ENCODE measurements at regions not wholly inside any gene's neighbourhood (a gene's known extent, or its start where the extent isn't known, plus 50 kb on each side); places are given as distances from the start of the nearest gene placed in this dataset.

DNA sequence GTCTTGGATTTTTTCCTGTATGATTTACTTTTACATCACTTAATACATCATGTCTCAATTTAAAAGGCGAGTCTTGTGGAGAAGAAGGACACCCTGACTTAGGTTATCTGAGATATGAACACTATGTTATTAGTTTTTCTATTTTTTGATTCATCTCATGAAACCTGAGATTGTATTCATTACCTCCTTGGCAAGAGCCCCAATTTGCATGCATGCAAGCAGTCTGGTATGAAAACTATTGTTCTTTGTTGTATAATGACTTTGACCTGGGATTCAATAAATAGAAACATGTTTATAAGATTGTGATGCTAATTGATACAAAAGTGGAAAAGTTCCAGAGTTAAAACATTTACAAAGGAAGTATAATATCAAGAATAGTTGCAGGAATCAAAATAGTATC, 576.1 kb downstream of the NOVA1 start:
- Histone ChIP-seq H3K4me1 (ENCODE audit: control insufficient read depth, extremely low read depth, insufficient read depth, low read length) (no peaks in the 10 kb centered on the region), H3K27ac (ENCODE audit: insufficient read depth, low read depth, low read length) (no peak overlapping the region), H3K4me2 (ENCODE audit: insufficient read depth, low read length) (no peak overlapping the region), H4K20me1 (replicated peaks; ENCODE audit: control insufficient read depth, extremely low read depth, insufficient read depth, low read length) (no peaks in the 10 kb centered on the region), H3K9me3 (replicated peaks; ENCODE audit: control insufficient read depth, insufficient read depth, low read length) (no peaks in the 10 kb centered on the region), H3K9ac (replicated peaks; ENCODE audit: extremely low read depth, insufficient read depth, low read length) (no peak overlapping the region), H2AFZ (ENCODE audit: low read depth, low read length) (no peak overlapping the region), H3K27me3 (ENCODE audit: control insufficient read depth in 2 of 2, insufficient read depth in 2 of 2, low read length in 2 of 2) (no peaks in the 10 kb centered on the region), H3K79me2 (ENCODE audit: control insufficient read depth, insufficient read depth, low read length) (no peaks in the 10 kb centered on the region), H3K36me3 (ENCODE audit: control insufficient read depth in 2 of 2, extremely low read depth in 1 of 2, insufficient read depth in 2 of 2, low read length in 2 of 2) (no peaks in the 10 kb centered on the region), H3K9me1 (replicated peaks; ENCODE audit: control insufficient read depth, extremely low read depth, insufficient read depth, low read length) (no peaks in the 10 kb centered on the region), H3K4me3 (replicated peaks in 1 of 3; ENCODE audit: insufficient read depth in 1 of 3, low read depth in 1 of 3, low read length in 3 of 3) (no peak overlapping the region)
- BruUV-seq (replicated peaks) = no TSS peak
- CTCF ChIA-PET = no interaction called here
- intact Hi-C loops (cut with micrococcal nuclease) (no loop called here), dilution Hi-C loops (cut with MboI; ENCODE audit: extremely low pct_ligation_motif_present, low sequenced_read_pairs) (no loop called here)
- DNase-seq (ENCODE audit: low read depth, low spot score) = no peak
- POLR2A ChIA-PET = no interaction called here
- FAIRE-seq = no peak
- TF ChIP-seq POLR2AphosphoS5 (IDR thresholded peaks at IDR 0.05; ENCODE audit: insufficient read depth, low read depth, low read length) (no peak), FOS (IDR thresholded peaks at IDR 0.05; ENCODE audit: borderline replicate concordance, insufficient read depth, low read length) (no peak), EZH2 (IDR thresholded peaks at IDR 0.05; ENCODE audit: borderline replicate concordance, low read depth, low read length, severe bottlenecking) (no peak), JUN (IDR thresholded peaks at IDR 0.05; ENCODE audit: borderline replicate concordance, insufficient read depth, insufficient read length, low read depth) (no peak), GATA2 (IDR thresholded peaks at IDR 0.05; ENCODE audit: insufficient read depth, insufficient read length, low read depth, low read length) (no peak), MYC (IDR thresholded peaks at IDR 0.05; ENCODE audit: low read depth, low read length) (no peak), POLR2A (IDR thresholded peaks at IDR 0.05; ENCODE audit: low read depth, low read length) (no peak)
- TF ChIP-seq, protein P1, sequence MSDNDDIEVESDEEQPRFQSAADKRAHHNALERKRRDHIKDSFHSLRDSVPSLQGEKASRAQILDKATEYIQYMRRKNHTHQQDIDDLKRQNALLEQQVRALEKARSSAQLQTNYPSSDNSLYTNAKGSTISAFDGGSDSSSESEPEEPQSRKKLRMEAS (IDR thresholded peaks at IDR 0.05; ENCODE audit: insufficient read depth, insufficient read length) = no peak
- TF ChIP-seq, protein P2, sequence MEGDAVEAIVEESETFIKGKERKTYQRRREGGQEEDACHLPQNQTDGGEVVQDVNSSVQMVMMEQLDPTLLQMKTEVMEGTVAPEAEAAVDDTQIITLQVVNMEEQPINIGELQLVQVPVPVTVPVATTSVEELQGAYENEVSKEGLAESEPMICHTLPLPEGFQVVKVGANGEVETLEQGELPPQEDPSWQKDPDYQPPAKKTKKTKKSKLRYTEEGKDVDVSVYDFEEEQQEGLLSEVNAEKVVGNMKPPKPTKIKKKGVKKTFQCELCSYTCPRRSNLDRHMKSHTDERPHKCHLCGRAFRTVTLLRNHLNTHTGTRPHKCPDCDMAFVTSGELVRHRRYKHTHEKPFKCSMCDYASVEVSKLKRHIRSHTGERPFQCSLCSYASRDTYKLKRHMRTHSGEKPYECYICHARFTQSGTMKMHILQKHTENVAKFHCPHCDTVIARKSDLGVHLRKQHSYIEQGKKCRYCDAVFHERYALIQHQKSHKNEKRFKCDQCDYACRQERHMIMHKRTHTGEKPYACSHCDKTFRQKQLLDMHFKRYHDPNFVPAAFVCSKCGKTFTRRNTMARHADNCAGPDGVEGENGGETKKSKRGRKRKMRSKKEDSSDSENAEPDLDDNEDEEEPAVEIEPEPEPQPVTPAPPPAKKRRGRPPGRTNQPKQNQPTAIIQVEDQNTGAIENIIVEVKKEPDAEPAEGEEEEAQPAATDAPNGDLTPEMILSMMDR (IDR thresholded peaks at IDR 0.05; ENCODE audit: extremely low read depth in 1 of 2, insufficient read depth in 1 of 2, low read depth in 1 of 2, low read length in 2 of 2) = no peak
